GM08714 (cell line): ENCODE measurements at regions not wholly inside any gene's neighbourhood (a gene's known extent, or its start where the extent isn't known, plus 50 kb on each side); places are given as distances from the start of the nearest gene placed in this dataset.

ENCODE experiments used
- H3K4me3 ChIP-seq: fragments of 200-500 bp; sonication (Bioruptor generic); 2 replicates; pipeline ENCODE4 v1.5.1; 2014; ENCODE audit warnings: mild to moderate bottlenecking, low read length, inconsistent platforms
- ZNF274 ChIP-seq: IDR thresholded peaks from 2 replicates; pipeline ENCODE4 v1.6.1; 2012; ENCODE audit warnings: mild to moderate bottlenecking, low read depth, low read length

GRCh38 chr6:37561361-37561760 is 61.7 kb upstream of the CCDC167 start:
- H3K4me3 ChIP-seq, result no peak overlapping the region
- no peak for TF ChIP-seq ZNF274

- H3K4me3 ChIP-seq, result no peak overlapping the region
- no peak for TF ChIP-seq ZNF274
Measured at GRCh38 chr6:37560737-37561103, 61.0 kb upstream of the CCDC167 start.

DNA sequence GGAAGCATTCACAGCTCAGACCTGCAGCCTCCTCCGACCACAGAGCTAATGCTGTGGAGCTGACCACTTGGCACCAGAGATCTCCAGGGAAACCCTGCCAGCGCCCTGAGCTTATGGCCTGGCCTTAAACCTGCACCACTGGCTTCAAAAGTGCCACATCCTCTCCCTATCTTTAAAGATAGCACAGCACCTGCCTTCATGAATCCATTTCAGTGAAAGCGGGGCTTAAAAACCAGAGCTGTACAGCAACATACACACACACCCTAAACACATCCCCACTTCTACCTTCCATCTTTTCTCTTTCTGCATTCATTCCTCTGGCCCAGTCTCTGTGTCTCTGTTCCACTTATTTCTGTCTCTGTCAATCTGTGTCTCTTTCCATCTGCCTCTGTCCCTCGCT is 59.8 kb upstream of the CCDC167 start:
- no peak for TF ChIP-seq ZNF274
- H3K4me3 ChIP-seq, result no peak overlapping the region

GRCh38 chr6:37559050-37559449 is 59.4 kb upstream of the CCDC167 start:
- no peak for TF ChIP-seq ZNF274
- H3K4me3 ChIP-seq, result no peak overlapping the region

DNA sequence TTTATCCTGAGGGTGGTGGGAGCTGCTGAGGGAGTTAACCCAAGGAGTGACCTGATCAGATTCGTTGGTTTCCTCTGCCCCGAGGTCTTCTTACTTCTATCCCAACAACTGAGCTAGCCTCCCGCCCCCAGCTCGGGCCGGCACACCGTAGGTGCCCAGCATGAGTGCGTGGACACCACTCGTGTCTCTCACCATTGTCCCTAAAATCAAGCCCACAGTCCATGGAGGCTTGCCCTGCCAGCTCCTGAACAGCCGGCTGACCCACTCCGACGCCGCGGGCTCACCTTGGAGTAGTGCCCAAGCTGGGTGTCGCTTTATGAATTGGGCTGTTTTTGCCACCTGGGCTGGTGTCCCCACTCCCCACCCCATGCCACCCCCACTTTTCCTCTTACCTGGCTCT is 59.0 kb upstream of the CCDC167 start:
- no peak overlapping the region for H3K4me3 ChIP-seq
- TF ChIP-seq ZNF274, result no peak

DNA sequence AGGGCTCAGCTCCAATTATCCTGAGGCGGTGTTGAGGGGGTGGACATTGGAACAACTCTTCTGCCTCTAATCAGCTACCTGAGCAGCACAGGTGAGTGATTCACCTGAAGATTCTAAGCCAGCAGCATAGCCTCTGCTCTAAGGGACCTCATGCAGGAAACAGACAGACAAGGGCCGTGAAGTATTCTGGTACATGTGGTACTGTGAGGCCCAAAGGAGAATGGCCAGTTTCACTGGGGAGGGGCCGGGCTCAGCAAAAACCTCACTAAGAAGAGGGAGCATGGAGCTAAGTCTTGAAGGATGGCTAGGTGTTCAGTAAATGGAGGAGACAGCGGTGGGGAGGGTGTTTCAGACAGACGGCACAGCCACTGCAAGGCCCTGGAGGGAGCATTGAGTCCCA is 58.5 kb upstream of the CCDC167 start:
- TF ChIP-seq ZNF274, result no peak
- H3K4me3 ChIP-seq, result no peak overlapping the region

GRCh38 chr6:37557645-37558114 is 58.0 kb upstream of the CCDC167 start:
- H3K4me3 ChIP-seq, result no peak overlapping the region
- no peak for TF ChIP-seq ZNF274

DNA sequence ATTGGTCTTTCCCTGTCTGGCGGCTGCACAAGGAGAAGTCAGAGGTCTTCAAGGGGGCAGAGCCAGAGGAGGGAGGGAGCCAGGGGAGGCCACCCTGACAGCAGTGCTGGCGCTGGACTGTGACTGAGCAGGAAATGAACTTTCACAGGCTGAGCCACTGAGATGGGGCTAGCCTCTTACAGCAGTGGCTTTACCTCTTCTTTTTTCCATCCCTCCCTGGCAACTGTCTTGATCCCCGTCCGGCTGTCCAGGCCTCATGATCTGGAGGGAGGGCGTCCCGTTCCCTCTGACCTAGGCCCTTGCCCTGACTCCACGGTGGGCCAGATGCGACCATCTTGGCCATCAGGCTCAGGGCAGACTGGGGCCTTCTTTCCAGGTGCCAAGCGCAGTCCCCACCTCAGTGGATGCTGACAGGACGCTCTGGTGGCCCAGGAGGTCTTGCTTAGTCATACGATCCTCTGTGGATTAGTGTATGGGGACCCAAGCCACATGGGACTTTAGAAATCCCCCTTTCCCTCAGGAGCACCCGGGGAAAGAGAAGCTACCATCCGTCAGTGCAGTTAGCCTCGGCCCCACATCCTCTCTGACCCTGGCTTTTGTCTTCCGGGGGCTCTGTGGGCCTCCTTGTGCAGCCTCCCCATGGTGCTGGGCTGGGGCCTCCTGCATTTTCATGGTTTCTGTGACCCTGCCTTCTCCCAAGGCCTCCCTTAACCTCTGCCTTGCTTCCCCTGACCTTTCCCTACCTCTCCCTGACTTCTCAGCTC is 57.4 kb upstream of the CCDC167 start:
- TF ChIP-seq ZNF274, result no peak
- no peak overlapping the region; the same call in 1 of the 2 replicates for H3K4me3 ChIP-seq

DNA sequence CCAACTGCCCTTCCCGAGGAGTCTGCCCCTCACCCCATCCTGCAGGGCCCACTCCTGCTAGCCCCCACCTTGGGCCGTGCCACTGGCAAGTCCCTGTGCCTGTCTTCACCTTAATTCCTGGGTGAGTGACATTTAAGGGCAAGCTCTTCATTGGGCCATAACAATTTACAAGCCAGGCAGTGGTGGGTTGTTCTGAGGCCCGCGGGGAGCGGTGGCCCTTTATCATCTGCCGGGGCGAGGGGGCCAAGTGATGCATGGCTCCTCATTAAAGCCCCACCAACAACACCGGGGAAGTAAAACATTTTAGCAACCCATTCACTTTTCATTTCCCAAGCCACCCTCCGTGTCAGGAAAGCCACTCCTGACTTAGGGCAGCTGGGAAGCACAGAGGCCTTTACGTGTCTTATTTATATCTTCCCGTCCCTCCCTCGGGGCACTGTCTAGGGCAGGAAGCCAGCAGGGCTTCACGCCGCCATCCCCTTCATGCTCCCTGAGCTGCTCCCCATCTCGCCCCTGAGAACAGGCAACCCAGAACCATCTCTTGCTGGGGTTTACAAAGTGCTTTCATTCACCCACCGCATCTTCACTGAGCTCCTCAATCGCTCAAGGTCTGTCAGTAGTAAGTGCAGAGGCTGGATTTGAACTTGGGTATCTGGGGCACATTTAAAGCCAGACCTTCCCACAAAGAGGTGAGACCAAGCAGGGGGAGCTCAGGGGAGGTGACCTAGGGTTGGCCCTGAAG is 55.5 kb upstream of the CCDC167 start:
- peak overlapping the region; percentile 59; the same call in 1 of the 2 replicates for H3K4me3 ChIP-seq
- TF ChIP-seq ZNF274, result no peak

GRCh38 chr6:37554480-37554819 is 54.8 kb upstream of the CCDC167 start:
- TF ChIP-seq ZNF274, result no peak
- peak overlapping the region; percentile 59 for H3K4me3 ChIP-seq

- no peak for TF ChIP-seq ZNF274
- no peak overlapping the region for H3K4me3 ChIP-seq
Measured at GRCh38 chr6:37552267-37552666, 52.6 kb upstream of the CCDC167 start.

DNA sequence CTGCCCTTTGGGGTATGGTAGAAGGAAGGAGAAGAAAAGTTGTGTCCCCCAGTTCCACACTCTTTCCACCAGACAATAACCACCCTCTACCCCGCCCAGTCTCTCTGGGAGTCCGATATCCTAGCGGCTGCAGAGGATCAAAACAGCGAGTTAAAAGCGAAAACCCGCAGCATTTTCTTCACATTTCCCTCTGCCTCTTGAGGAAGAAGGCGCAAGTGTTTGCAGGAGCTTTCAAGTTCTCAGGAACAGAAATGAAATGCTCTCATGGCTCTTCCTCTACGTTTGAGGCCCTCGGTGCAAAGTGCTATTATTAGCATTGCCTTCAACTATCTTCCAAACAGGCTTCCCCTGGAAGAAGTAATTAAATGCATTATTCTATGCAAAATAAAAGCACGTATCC is 52.2 kb upstream of the CCDC167 start:
- TF ChIP-seq ZNF274, result no peak

GRCh38 chr6:37551446-37551845 is 51.8 kb upstream of the CCDC167 start:
- H3K4me3 ChIP-seq, result no peak overlapping the region
- no peak for TF ChIP-seq ZNF274

More for the DNA sequence above, 52.2 kb upstream of the CCDC167 start:
- H3K4me3 ChIP-seq, result no peak overlapping the region

- no peak overlapping the region for H3K4me3 ChIP-seq
- no peak for TF ChIP-seq ZNF274
Measured at GRCh38 chr6:37551002-37551401, 51.3 kb upstream of the CCDC167 start.

- H3K4me3 ChIP-seq, result no peak overlapping the region
Measured at GRCh38 chr6:37550191-37550831, 50.6 kb upstream of the CCDC167 start.

More at GRCh38 chr6:37550191-37550831, 50.6 kb upstream of the CCDC167 start:
- no peak for TF ChIP-seq ZNF274
